Erythroblast (primary cell): ENCODE measurements at regions not wholly inside any gene's neighbourhood (a gene's known extent, or its start where the extent isn't known, plus 50 kb on each side); places are given as distances from the start of the nearest gene placed in this dataset.

ENCODE experiments used
- GATA1 ChIP-seq: IDR thresholded peaks from 2 replicates; pipeline ENCODE4 v1.6.1; 2011; ENCODE audit warnings: low read depth, mild to moderate bottlenecking, control low read depth, low read length, moderate library complexity
- POLR2A ChIP-seq: IDR thresholded peaks from 2 replicates; pipeline ENCODE4 v1.6.1; 2011; ENCODE audit warnings: mild to moderate bottlenecking, low read length

- TF ChIP-seq POLR2A (no peak), GATA1 (no peak)
Measured at GRCh38 chr9:124126648-124127646, 115.4 kb downstream of the LHX2 start.
